Spleen (tissue), 7 donors: ENCODE measurements at regions not wholly inside any gene's neighbourhood (a gene's known extent, or its start where the extent isn't known, plus 50 kb on each side); places are given as distances from the start of the nearest gene placed in this dataset.

Experiments
- CTCF ChIP-seq, 11 experiments: fragments of 200-600 bp in 7 of 11; fragments of 450-650 bp in 4 of 11; sonication (generic) in 4 of 11; IDR thresholded peaks in 8 of 11; conservative IDR thresholded peaks in 3 of 11; 1 replicate in 7 of 11; 2 replicates in 4 of 11; pipeline versions ENCODE4 v1.4.0 to v1.8.0; 2016 to 2021; ENCODE audit warnings: antibody characterized with exemption in 11 of 11, inconsistent platforms in 4 of 11, mild to moderate bottlenecking in 1 of 11
- POLR2A ChIP-seq, 3 donors: fragments of 450-650 bp; IDR thresholded peaks; one replicate each; pipeline ENCODE4 v1.5.1; 2017; ENCODE audit warnings: antibody characterized with exemption in 3 of 3, mild to moderate bottlenecking in 1 of 3
- POLR2AphosphoS5 ChIP-seq, 3 donors: sonication (generic); formaldehyde crosslinking; IDR thresholded peaks; one replicate each; pipeline ENCODE4 v1.5.1; 2017; ENCODE audit warnings: antibody characterized with exemption in 3 of 3
- donor health status: DM: no; HTN: no; CAD: no; lungs with moderate emphysema.
- donor health status: DM: no; HTN: no; CAD: no.
- donor health status: DM: no; HTN: no; CAD: no.

GRCh38 chr2:209344349-209344748 is 79.5 kb upstream of the MAP2 start:
- TF ChIP-seq CTCF (IDR thresholded peaks at IDR 0.05 in 8 of 11, conservative IDR thresholded peaks at IDR 0.05 in 3 of 11), result no peak
- TF ChIP-seq POLR2A (IDR thresholded peaks at IDR 0.05), result no peak
- no peak for TF ChIP-seq POLR2AphosphoS5 (IDR thresholded peaks at IDR 0.05)
